Stimulated activated memory B cell treated with anti-CD40 and anti-IgM and Interleukin-4, amounts not matched to agents 10 μg/mL and 1 μg/mL and 100 μg/mL, for 72 hours (primary cell): ENCODE measurements at regions not wholly inside any gene's neighbourhood (a gene's known extent, or its start where the extent isn't known, plus 50 kb on each side); places are given as distances from the start of the nearest gene placed in this dataset.
"Not testable (repeated sequence)": the region's sequence is repeated elsewhere in the genome, so short reads cannot be mapped to it uniquely, and the experiment has no call there.

ENCODE experiments used
- ATAC-seq: fragments of 150-1000 bp; cut with Tn5 transposase; 2 replicates; pipeline ENCODE4 v1.10.0; 2021
- H3K27ac Mint-ChIP-seq: one replicate; pipeline ENCODE4 v1.8.0; 2022; ENCODE audit warnings: mild to moderate bottlenecking, mixed read lengths
- H3K27me3 Mint-ChIP-seq: one replicate; pipeline ENCODE4 v1.8.0; 2022; ENCODE audit warnings: mixed read lengths
- H3K36me3 Mint-ChIP-seq: one replicate; pipeline ENCODE4 v1.8.0; 2022; ENCODE audit warnings: mixed read lengths
- H3K4me1 Mint-ChIP-seq: one replicate; pipeline ENCODE4 v1.8.0; 2022; ENCODE audit warnings: mixed read lengths
- H3K4me3 Mint-ChIP-seq: one replicate; pipeline ENCODE4 v1.8.0; 2022; ENCODE audit warnings: mild to moderate bottlenecking, moderate library complexity, mixed read lengths
- H3K9me3 Mint-ChIP-seq: one replicate; pipeline ENCODE4 v1.8.0; 2022; ENCODE audit warnings: mixed read lengths

- Mint-ChIP-seq H3K4me1 (no peaks in the 10 kb centered on the region), H3K9me3 (no peaks in the 10 kb centered on the region), H3K36me3 (no peaks in the 10 kb centered on the region), H3K27ac (no peak overlapping the region), H3K4me3 (no peak overlapping the region), H3K27me3 (no peaks in the 10 kb centered on the region)
- no peak for ATAC-seq
These were observed 366.0 kb downstream of the LRATD1 start for GRCh38 chr2:14998546-14998945.

- no peak overlapping the region for H3K4me3 Mint-ChIP-seq
- no peak overlapping the region for H3K27ac Mint-ChIP-seq
- H3K9me3 Mint-ChIP-seq: no peaks in the 10 kb centered on the region
- no peaks in the 10 kb centered on the region for H3K4me1 Mint-ChIP-seq
- H3K36me3 Mint-ChIP-seq: no peaks in the 10 kb centered on the region
- ATAC-seq: no peak
- H3K27me3 Mint-ChIP-seq: no peaks in the 10 kb centered on the region
These were observed 366.7 kb downstream of the LRATD1 start for GRCh38 chr2:14999114-14999661.

- H3K36me3 Mint-ChIP-seq, H3K4me3 Mint-ChIP-seq, H3K4me1 Mint-ChIP-seq: not testable (repeated sequence)
These were observed 370.0 kb downstream of the LRATD1 start for GRCh38 chr2:15002519-15002918.

GRCh38 chr2:15006667-15007066, 374.1 kb downstream of the LRATD1 start:
- Mint-ChIP-seq H3K4me1 (no peaks in the 10 kb centered on the region), H3K27ac (no peak overlapping the region), H3K9me3 (peaks cover 3% of the 10 kb centered on the region), H3K27me3 (no peaks in the 10 kb centered on the region), H3K4me3 (no peak overlapping the region), H3K36me3 (no peaks in the 10 kb centered on the region)
- no peak for ATAC-seq

More at GRCh38 chr2:15002519-15002918, 370.0 kb downstream of the LRATD1 start:
- ATAC-seq, H3K27me3 Mint-ChIP-seq, H3K27ac Mint-ChIP-seq, H3K9me3 Mint-ChIP-seq: not testable (repeated sequence)

GRCh38 chr2:15009681-15010080, 377.2 kb downstream of the LRATD1 start:
- H3K4me1 Mint-ChIP-seq: no peaks in the 10 kb centered on the region
- H3K4me3 Mint-ChIP-seq: no peak overlapping the region
- no peaks in the 10 kb centered on the region for H3K27me3 Mint-ChIP-seq
- H3K36me3 Mint-ChIP-seq: no peaks in the 10 kb centered on the region
- no peak overlapping the region for H3K27ac Mint-ChIP-seq
- peaks cover 10% of the 10 kb centered on the region for H3K9me3 Mint-ChIP-seq
- no peak for ATAC-seq

- no peak for ATAC-seq
- H3K9me3 Mint-ChIP-seq: peaks cover 11% of the 10 kb centered on the region
- no peak overlapping the region for H3K27ac Mint-ChIP-seq
These were observed 377.8 kb downstream of the LRATD1 start for GRCh38 chr2:15010346-15010745.

GRCh38 chr2:15018814-15019213, 386.3 kb downstream of the LRATD1 start:
- ATAC-seq: no peak
- H3K4me3 Mint-ChIP-seq: no peak overlapping the region
- no peak overlapping the region for H3K27ac Mint-ChIP-seq
- H3K4me1 Mint-ChIP-seq: no peaks in the 10 kb centered on the region
- no peaks in the 10 kb centered on the region for H3K36me3 Mint-ChIP-seq
- H3K9me3 Mint-ChIP-seq: peaks cover 14% of the 10 kb centered on the region
- H3K27me3 Mint-ChIP-seq: no peaks in the 10 kb centered on the region

More at GRCh38 chr2:15010346-15010745, 377.8 kb downstream of the LRATD1 start:
- Mint-ChIP-seq H3K4me1 (no peaks in the 10 kb centered on the region), H3K27me3 (no peaks in the 10 kb centered on the region), H3K4me3 (no peak overlapping the region), H3K36me3 (no peaks in the 10 kb centered on the region)

- no peak for ATAC-seq
- Mint-ChIP-seq H3K9me3 (no peaks in the 10 kb centered on the region), H3K27ac (no peak overlapping the region), H3K36me3 (no peaks in the 10 kb centered on the region), H3K27me3 (peaks cover 1% of the 10 kb centered on the region), H3K4me3 (no peak overlapping the region), H3K4me1 (no peaks in the 10 kb centered on the region)
These were observed 390.7 kb downstream of the LRATD1 start for GRCh38 chr2:15023221-15023620.

GRCh38 chr2:15028406-15028805, 395.9 kb downstream of the LRATD1 start:
- Mint-ChIP-seq H3K27me3 (peaks cover 25% of the 10 kb centered on the region), H3K27ac (no peak overlapping the region), H3K4me1 (peaks cover 6% of the 10 kb centered on the region), H3K9me3 (no peaks in the 10 kb centered on the region), H3K4me3 (no peak overlapping the region), H3K36me3 (no peaks in the 10 kb centered on the region)
- no peak for ATAC-seq

- Mint-ChIP-seq H3K9me3 (peaks cover 4% of the 10 kb centered on the region), H3K4me1 (peaks cover 6% of the 10 kb centered on the region), H3K36me3 (no peaks in the 10 kb centered on the region), H3K27me3 (peaks cover 35% of the 10 kb centered on the region), H3K4me3 (no peak overlapping the region), H3K27ac (no peak overlapping the region)
- peak; percentile 70 for ATAC-seq
These were observed 399.3 kb downstream of the LRATD1 start for GRCh38 chr2:15031745-15032240.

GRCh38 chr2:15034246-15034645, 401.7 kb downstream of the LRATD1 start:
- H3K36me3 Mint-ChIP-seq: no peaks in the 10 kb centered on the region
- H3K9me3 Mint-ChIP-seq: peaks cover 4% of the 10 kb centered on the region
- H3K4me1 Mint-ChIP-seq: peaks cover 6% of the 10 kb centered on the region
- no peak overlapping the region for H3K27ac Mint-ChIP-seq
- H3K27me3 Mint-ChIP-seq: peaks cover 24% of the 10 kb centered on the region
- no peak for ATAC-seq
- no peak overlapping the region for H3K4me3 Mint-ChIP-seq

GRCh38 chr2:15034860-15035259, 402.3 kb downstream of the LRATD1 start:
- H3K9me3 Mint-ChIP-seq: peaks cover 4% of the 10 kb centered on the region
- peaks cover 6% of the 10 kb centered on the region for H3K4me1 Mint-ChIP-seq
- H3K27ac Mint-ChIP-seq: no peak overlapping the region
- no peak for ATAC-seq
- no peaks in the 10 kb centered on the region for H3K36me3 Mint-ChIP-seq
- no peak overlapping the region for H3K4me3 Mint-ChIP-seq
- peaks cover 18% of the 10 kb centered on the region for H3K27me3 Mint-ChIP-seq

- H3K27me3 Mint-ChIP-seq: peaks cover 15% of the 10 kb centered on the region
- H3K36me3 Mint-ChIP-seq: no peaks in the 10 kb centered on the region
- H3K9me3 Mint-ChIP-seq: peaks cover 4% of the 10 kb centered on the region
- no peak overlapping the region for H3K4me3 Mint-ChIP-seq
- ATAC-seq: no peak
- no peak overlapping the region for H3K27ac Mint-ChIP-seq
- H3K4me1 Mint-ChIP-seq: no peaks in the 10 kb centered on the region
These were observed 406.1 kb downstream of the LRATD1 start for GRCh38 chr2:15038366-15039364.

- H3K36me3 Mint-ChIP-seq: no peaks in the 10 kb centered on the region
- H3K27ac Mint-ChIP-seq: no peak overlapping the region
- H3K27me3 Mint-ChIP-seq: peaks cover 7% of the 10 kb centered on the region
- peaks cover under 1% of the 10 kb centered on the region for H3K9me3 Mint-ChIP-seq
- no peaks in the 10 kb centered on the region for H3K4me1 Mint-ChIP-seq
- no peak for ATAC-seq
- no peak overlapping the region for H3K4me3 Mint-ChIP-seq
These were observed 408.0 kb downstream of the LRATD1 start for GRCh38 chr2:15040429-15041084.

- no peak overlapping the region for H3K27ac Mint-ChIP-seq
- no peaks in the 10 kb centered on the region for H3K9me3 Mint-ChIP-seq
- ATAC-seq: no peak
- H3K4me3 Mint-ChIP-seq: no peak overlapping the region
- H3K27me3 Mint-ChIP-seq: peaks cover 7% of the 10 kb centered on the region
- H3K4me1 Mint-ChIP-seq: no peaks in the 10 kb centered on the region
- H3K36me3 Mint-ChIP-seq: no peaks in the 10 kb centered on the region
These were observed 408.9 kb downstream of the LRATD1 start for GRCh38 chr2:15041429-15041837.
